NCI-H226 (cell line): ENCODE measurements at regions not wholly inside any gene's neighbourhood (a gene's known extent, or its start where the extent isn't known, plus 50 kb on each side); places are given as distances from the start of the nearest gene placed in this dataset.
"Not testable (repeated sequence)": the region's sequence is repeated elsewhere in the genome, so short reads cannot be mapped to it uniquely, and the experiment has no call there.

Experiments used
- DNase-seq: peaks from one replicate; pipeline ENCODE4 v3.0.0-alpha.2; 2015

- no peak for DNase-seq
Observed at GRCh38 chr13:67389171-67389570, 159.0 kb upstream of the PCDH9 start.

DNA sequence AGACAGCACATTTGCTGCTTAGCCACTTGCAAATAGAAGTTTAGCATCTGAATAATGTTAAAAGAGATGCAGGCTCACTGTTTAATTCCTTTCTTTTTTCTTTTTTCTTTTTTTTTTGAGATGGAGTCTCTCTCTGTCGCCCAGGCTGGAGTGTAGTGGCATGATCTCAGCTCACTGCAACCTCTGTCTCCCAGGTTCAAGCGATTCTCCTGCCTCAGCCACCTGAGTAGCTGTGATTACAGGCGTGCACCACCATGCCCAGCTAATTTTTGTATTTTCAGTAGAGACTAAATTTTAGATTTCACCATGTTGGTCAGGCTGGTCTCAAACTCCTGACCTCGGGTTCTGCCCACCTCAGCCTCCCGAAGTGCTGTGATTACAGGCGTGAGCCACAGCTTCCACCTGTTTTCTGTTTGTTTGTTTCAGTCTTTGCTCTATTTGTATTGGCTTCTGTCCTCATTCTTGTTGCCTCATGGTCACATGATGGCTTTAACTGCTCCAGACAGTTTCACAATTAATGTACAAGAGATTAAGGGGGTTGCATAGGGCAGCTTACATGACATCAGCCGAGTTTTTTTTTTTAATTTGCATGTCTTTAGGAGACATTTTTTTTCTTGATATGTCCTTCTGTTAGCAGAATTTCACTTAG, 153.1 kb upstream of the PCDH9 start:
- DNase-seq = not testable (repeated sequence)

GRCh38 chr13:67377919-67378318, 147.8 kb upstream of the PCDH9 start:
- DNase-seq = no peak

DNA sequence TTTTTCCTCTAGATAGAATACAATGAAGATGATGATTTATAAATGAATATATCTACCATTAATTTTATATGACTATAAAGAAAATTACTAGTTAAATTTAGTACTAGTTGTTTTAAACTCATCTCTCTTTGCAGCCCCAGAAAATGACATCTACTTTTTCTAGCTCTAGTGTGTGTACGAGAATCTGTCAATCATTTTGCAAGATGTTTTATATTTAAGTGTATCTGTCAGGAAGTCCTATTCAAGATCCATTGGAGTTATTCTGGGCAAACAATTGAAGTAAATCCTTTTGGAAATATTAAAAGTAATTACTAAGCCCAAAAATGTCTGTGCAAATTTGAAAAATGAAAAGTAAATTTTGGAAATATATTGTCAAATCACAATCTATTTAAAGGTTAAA, 144.3 kb upstream of the PCDH9 start:
- no peak for DNase-seq

DNA sequence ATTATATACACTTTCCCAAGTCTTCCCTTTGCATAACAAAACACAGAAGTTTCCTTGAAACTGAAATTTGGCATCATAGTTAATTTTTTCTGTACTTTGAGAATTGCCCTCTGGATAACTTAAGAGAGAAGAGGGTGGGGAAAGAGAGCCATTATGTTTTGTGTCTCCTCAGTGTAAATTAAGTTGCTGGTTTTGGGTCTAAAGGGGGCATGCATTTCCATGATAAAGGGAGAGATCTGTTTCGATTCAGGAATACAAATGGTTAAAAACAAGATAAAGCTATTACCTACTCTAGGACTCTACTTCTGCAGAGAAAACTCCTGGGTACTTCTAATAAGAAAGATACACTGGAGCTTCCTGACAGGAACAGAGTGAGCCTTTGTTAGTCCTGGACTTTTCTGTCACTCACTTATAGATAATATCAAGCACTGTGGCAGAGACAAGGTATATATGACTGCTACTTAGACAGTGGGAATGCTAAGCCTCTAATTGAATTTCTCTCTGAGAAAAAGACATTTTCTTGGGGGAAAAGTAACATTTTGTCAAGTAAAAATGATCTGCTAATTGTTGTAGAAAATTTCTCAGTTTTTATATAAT, 142.8 kb upstream of the PCDH9 start:
- no peak for DNase-seq

DNA sequence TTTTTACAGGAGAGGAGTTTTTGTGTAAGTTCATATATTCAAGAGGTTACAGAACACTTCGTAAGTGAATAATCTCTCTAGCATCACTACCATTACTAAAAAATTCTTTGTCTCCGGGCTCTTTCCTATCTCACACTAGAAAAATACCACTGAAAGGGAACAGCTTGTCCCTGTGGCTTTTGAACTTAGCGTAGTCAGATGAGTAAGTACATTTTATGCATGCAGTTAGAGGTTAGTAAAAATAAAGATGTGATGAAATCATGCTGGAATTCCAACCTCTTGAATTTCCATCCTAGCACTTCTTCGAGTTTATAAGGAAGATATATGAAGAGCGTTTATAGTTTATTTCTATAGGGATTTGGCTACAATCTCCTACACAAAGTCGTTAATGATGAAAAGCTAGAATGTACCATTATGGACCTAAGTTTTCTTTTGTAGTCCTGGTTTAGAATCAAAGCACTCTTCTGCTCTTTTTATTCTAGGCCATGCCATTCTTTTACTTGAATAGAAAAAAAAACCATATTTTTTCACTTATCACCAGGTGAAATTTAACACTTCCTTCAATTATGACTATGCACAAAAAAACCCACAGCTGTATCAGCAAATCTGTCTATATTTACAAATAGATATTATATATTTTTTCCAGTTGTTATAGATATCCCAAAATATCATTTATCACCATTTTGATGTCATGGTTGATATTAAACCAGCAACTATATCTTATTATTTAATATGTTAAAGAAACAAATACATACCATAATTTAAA, 139.9 kb upstream of the PCDH9 start:
- DNase-seq = peak; percentile 38

- no peak for DNase-seq
Observed at GRCh38 chr13:67367399-67367798, 137.3 kb upstream of the PCDH9 start.

DNA sequence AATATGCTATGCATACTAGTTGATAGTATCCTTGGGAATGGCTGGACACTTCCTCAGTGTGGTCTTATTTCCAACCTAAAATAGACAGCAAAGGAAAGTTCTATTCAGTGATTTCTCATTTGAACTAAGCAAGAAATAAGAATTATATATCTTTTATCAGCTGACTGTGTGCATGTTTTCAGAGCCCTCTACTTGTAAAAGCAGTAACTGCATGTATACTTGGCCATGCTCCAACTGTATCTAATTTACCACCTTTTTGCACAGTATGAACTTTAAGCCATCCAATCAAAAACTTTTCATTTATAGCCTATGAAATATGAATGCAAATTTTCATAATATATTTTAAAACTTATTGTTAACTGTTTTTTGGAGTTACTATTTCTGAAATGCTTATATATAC, 136.4 kb upstream of the PCDH9 start:
- no peak for DNase-seq

DNA sequence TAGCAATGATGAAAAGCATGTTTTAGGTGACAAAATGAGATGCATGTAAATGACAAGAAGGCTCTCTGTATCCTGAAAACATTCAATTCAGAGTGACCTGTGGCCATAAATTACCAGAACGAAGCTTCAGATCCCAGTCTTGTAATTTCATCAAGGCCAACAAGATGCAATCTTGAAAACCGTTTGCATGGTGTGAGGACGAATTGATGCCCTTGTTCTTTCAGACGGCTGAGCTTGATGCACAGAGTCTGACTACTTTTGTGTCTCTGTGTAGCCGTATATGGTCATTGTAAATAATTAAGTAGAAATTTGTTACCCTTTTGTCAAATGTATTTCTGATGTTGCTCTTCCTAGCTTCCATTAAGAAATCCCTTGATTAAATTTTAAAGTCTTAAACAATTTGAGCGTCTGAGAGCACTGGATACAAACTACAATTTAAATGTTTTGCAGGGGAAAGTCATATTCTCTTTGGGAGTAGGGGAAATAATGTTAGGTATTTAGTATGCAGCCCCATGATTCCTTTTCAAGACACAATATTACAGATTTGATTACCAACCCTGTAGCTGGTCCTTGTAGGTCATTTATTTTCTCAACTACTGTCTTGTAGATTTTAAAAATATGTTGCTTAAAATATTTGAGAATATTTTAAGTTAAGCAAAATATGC, 125.8 kb upstream of the PCDH9 start:
- DNase-seq = no peak

DNA sequence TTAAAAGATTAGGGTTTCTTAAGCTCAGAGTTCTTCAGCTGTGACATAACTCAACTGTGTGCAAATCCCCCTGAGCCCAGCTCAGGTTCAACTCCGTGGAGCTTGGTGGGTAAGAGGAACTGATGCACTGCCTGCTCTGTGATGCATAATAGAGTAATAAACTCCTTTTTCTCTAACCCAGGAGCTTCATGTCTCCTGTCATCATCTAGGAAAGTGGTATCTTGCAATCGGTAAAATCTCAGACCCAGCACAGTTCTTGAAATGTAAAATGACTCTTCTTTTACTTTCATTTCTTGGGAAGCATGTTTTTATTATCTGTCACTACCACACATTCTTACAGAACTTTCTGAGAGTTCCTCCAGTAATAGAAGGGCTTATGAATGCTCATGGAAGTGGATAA, 123.8 kb upstream of the PCDH9 start:
- no peak for DNase-seq

GRCh38 chr13:67353031-67353430, 122.9 kb upstream of the PCDH9 start:
- no peak for DNase-seq

DNA sequence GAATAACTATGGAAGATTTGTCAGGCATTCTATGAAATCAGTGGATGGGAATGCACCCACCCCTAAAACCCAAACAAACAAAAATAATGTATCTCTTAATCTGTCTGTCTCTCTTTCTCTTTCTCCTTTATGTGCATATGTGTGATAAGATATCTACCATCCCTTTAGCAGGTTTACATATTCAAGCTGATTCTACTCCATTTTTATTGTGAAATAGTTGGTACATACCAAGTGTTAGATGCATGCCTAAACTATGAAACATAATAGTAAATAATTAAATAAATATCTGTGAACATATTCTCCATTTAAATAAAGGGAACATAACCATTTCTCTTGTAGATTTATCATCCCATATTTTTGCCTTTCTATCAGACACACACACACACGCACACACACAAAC, 121.8 kb upstream of the PCDH9 start:
- DNase-seq = no peak

DNA sequence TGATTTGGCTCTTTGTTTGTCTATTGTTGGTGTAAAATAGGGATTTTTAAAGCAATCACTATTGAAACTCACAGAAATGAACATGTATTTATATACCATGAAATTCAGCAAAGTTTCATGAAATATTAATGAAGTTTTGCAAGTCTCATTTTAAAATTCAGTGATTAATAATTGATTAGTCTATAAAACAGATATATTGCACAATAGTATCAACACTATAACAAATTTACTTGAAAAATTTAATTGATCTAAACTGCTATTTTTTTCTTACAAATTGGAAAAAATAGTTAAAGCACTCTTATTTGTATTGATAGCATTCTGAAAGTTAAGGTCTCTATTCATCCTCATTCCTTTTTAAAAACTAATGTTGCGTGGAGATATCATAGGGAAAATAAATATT, 121.0 kb upstream of the PCDH9 start:
- DNase-seq = no peak

GRCh38 chr13:67343777-67344176, 113.6 kb upstream of the PCDH9 start:
- no peak for DNase-seq

DNA sequence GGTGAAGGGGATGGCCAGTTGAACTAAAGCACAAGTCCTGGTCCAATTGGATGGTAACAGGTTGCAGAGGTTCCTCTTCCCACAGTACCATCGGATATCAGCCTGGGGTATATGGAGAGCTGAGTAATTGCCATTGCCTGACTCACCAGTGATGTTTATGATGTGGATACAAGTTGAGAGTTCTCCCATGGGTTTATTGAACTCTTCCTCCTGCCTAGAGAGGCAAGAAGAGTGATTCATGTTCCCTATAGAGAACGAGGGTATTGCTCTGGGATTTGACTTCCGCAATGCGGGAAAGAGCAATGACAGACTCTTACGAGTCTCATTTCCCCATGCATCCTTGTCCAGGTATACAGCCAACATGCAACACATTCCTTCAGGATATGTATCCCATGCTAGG, 111.3 kb upstream of the PCDH9 start:
- DNase-seq = no peak

DNA sequence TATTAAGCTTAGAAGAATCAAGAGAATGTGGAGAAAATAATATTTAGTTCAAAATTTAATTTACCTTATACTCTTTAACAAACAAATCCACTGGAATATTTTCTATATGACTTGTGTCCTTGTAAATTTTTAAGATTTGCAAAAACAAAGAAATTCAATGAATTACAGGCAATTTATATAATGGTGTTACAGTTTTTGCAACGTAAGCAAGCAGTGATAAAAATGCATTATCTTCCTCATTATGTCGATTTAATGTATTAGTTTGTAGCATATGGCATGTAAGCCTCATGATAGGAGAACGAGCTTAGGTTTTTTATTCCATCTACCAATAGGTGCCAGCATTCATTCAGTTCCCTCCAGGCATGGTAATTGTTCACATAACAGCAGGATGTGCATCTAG, 100.0 kb upstream of the PCDH9 start:
- DNase-seq = no peak

DNA sequence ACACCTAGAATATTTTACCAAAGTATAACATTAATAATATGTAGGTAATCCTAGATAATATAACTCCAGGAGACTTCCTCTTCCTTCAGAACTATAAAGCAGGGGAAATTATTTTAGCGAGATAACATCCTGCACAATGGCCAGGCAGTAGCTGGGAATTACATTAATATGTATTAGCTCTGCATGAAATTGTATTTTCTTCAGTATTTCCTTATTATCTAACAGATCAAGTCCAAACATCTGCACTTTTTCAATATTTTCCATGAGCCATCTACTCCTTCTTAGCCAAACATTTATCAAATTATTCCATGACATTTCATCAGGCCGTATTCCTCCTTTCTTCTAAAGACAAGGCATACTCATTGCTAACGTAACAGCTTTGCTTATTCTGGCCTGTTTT, 98.8 kb upstream of the PCDH9 start:
- no peak for DNase-seq

- no peak for DNase-seq
Observed at GRCh38 chr13:67318860-67319259, 88.7 kb upstream of the PCDH9 start.

DNA sequence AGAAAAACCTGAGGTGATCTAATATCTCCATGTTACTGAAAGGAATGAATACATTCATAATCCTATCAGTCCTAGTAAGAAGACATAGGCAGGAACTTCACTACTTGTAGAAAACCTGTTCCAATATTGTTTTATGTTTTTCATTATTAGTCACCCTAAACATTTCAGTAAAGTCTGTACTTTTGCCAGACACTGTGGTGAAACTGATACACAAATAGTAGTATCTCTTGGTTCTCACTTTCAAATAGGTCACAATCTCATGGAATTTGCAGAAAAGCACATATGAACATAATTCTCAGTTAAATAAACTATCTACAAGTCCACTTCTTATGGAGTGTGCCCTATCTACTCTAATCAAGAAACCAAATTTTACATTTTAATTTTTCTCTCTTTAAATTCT, 88.3 kb upstream of the PCDH9 start:
- no peak for DNase-seq

DNA sequence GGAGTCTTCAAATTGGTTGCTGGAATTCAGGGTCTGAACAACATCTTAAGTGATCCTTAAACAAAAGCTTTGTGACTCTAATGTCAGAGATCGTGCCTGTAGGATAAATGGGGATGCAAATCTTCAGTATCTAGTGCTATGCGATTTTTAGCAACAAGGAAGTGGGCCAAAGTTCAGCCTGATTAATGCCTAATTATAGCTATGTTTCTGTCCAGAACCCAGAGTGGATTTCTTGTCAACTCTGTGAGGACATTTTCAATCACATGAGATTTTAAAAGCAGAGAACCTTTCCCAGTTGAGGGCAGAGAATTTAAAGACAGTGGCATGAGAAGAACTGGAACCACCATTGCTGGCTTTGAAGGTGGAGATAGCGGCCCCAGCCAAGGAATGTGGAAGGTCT, 84.3 kb upstream of the PCDH9 start:
- no peak for DNase-seq

DNA sequence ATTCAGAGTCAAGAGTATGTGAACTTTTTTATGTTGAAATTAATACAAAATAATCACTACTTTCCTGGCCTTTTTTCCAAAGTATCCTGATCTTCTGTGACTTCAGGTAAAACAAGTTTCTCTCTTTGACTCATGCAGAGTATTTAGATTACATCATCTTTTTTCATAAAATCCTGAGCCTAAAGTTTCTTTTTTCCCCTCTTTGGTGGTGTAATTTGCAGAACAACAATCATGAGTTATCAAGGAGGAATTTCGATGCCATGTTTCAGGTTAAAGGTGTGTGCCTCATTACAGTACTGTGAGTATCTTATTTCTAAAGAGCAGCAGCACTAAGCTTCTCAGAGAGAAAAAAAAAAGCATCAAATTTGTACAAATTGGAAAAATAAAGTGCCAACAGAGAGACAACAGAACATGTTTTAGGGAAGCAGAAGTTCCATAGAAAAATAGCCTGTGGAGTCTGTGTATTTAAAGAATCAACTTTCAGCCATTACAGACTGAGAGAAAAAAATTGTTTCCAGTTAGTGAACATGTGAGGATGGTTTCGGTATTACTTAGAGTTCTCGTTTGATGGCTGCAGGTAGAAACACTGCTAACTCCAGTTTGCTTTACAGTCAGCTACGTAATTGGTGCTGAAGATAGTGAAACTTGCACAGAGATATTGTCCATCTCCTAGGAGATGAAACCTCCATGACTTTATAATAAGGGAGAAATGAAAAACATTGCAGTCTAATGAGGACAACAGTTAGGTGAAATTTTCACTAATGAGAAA, 78.1 kb upstream of the PCDH9 start:
- no peak for DNase-seq

GRCh38 chr13:67306742-67307141, 76.6 kb upstream of the PCDH9 start:
- no peak for DNase-seq

GRCh38 chr13:67303661-67304333, 73.7 kb upstream of the PCDH9 start:
- DNase-seq = no peak
